Keratinocyte (primary cell): ENCODE measurements at regions not wholly inside any gene's neighbourhood (a gene's known extent, or its start where the extent isn't known, plus 50 kb on each side); places are given as distances from the start of the nearest gene placed in this dataset.

Experiments used
- DNase-seq: peaks from one replicate; pipeline ENCODE4 v3.0.0-alpha.2; 2011; ENCODE audit warnings: low read depth, missing footprints, low spot score
- FAIRE-seq: peaks from 2 replicates; lab custom pipeline; 2011; peaks lifted over from hg19 to GRCh38; lab: Jason Lieb, UNC
- H2AFZ ChIP-seq: 2 replicates; pipeline ENCODE4 v1.6.0; 2012; ENCODE audit warnings: low read length, control low read depth, inconsistent platforms; ENCODE audit not compliant: control insufficient read depth
- H3K27ac ChIP-seq: 2 replicates; pipeline ENCODE4 v1.5.1; 2011; ENCODE audit warnings: low read length; ENCODE audit not compliant: control insufficient read depth, insufficient read depth
- H3K27me3 ChIP-seq: 3 replicates; pipeline ENCODE4 v1.6.0; 2011; ENCODE audit warnings: low read length; ENCODE audit not compliant: control insufficient read depth, insufficient read depth; ENCODE audit errors: extremely low read depth
- H3K36me3 ChIP-seq, 2 experiments: 2 replicates in 1 of 2; 3 replicates in 1 of 2; pipeline ENCODE4 v1.5.1; 2011; ENCODE audit warnings: low read length in 2 of 2, mild to moderate bottlenecking in 1 of 2; ENCODE audit not compliant: control insufficient read depth in 2 of 2, insufficient read depth in 2 of 2; ENCODE audit errors: extremely low read depth in 1 of 2
- H3K4me1 ChIP-seq: 3 replicates; pipeline ENCODE4 v1.5.1; 2011; ENCODE audit warnings: low read length; ENCODE audit not compliant: control insufficient read depth, insufficient read depth; ENCODE audit errors: extremely low read depth
- H3K4me2 ChIP-seq: 3 replicates; pipeline ENCODE4 v1.6.0; 2011; ENCODE audit warnings: low read depth, low read length; ENCODE audit not compliant: control insufficient read depth, insufficient read depth; ENCODE audit errors: extremely low read depth
- H3K4me3 ChIP-seq, 3 experiments: fragments of 200-600 bp in 1 of 3; sonication (generic) in 1 of 3; 2 replicates in 2 of 3; 3 replicates in 1 of 3; pipeline ENCODE4 v1.5.1; 2011 to 2016; ENCODE audit warnings: low read length in 3 of 3, mild to moderate bottlenecking in 3 of 3, control low read depth in 2 of 3, inconsistent platforms in 1 of 3, low read depth in 1 of 3, mixed read lengths in 1 of 3, mixed run types in 1 of 3, moderate library complexity in 1 of 3; ENCODE audit not compliant: control insufficient read depth in 2 of 3, insufficient read depth in 2 of 3; ENCODE audit errors: extremely low read depth in 1 of 3
- H3K79me2 ChIP-seq: 2 replicates; pipeline ENCODE4 v1.6.0; 2012; ENCODE audit warnings: low read length; ENCODE audit not compliant: control insufficient read depth, insufficient read depth
- H3K9ac ChIP-seq: 3 replicates; pipeline ENCODE4 v1.6.0; 2011; ENCODE audit warnings: low read length; ENCODE audit not compliant: control insufficient read depth, insufficient read depth; ENCODE audit errors: extremely low read depth
- H3K9me1 ChIP-seq: 3 replicates; pipeline ENCODE4 v1.6.0; 2011; ENCODE audit warnings: low read length; ENCODE audit not compliant: control insufficient read depth, insufficient read depth; ENCODE audit errors: extremely low read depth
- H3K9me3 ChIP-seq: 2 replicates; pipeline ENCODE4 v1.5.1; 2012; ENCODE audit warnings: low read depth, low read length; ENCODE audit not compliant: control insufficient read depth
- H4K20me1 ChIP-seq: 3 replicates; pipeline ENCODE4 v1.6.0; 2011; ENCODE audit warnings: low read length; ENCODE audit not compliant: control insufficient read depth, insufficient read depth; ENCODE audit errors: extremely low read depth
- EZH2 ChIP-seq: IDR thresholded peaks from one replicate; pipeline ENCODE4 v1.6.1; 2012; ENCODE audit warnings: inconsistent platforms, mild to moderate bottlenecking, low read length, moderate library complexity
- dilution Hi-C: fragments of 300-500 bp; cut with MboI; formaldehyde crosslinking; loops from one replicate; pipeline ENCODE4 v1.7.0; 2020; ENCODE audit warnings: low sequenced_read_pairs; ENCODE audit not compliant: extremely low pct_ligation_motif_present
- TF ChIP-seq, protein P1 (sequence below), 3 experiments: IDR thresholded peaks in 1 of 3; conservative IDR thresholded peaks in 1 of 3; optimal IDR thresholded peaks in 1 of 3; 2 replicates in 2 of 3; 3 replicates in 1 of 3; pipeline versions ENCODE3 to v1.5.1; 2011; ENCODE audit warnings: low read length in 3 of 3, mild to moderate bottlenecking in 3 of 3, moderate library complexity in 2 of 3, control low read depth in 1 of 3, inconsistent platforms in 1 of 3; ENCODE audit not compliant: insufficient read depth in 2 of 3; ENCODE audit errors: extremely low read depth in 1 of 3

DNA sequence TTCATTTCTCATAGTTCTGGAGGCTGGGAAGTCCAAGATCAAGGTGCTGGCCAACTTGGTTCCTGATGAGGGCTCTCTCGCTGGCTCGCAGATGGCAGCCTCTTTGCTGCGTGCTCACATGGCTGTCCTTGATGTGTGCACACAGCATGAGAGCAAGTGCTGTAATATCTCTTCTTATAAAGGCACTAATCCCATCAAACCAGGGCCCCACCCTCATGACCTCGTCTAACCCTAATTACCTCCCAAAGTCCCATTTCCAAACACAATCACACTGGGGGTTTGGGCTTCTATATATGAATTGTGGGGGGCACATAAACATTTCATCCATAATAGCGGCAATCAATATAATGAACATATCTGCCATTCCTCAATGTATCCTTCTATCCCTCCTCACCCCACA is 1062.1 kb downstream of the BRD1 start:
- no peaks in the 10 kb centered on the region for H3K9me1 ChIP-seq
- peaks cover 5% of the 10 kb centered on the region for H3K9me3 ChIP-seq
- H3K9ac ChIP-seq: no peak overlapping the region
- H3K4me2 ChIP-seq: no peak overlapping the region
- FAIRE-seq (no peak), DNase-seq (no peak)
- TF ChIP-seq, protein P1, sequence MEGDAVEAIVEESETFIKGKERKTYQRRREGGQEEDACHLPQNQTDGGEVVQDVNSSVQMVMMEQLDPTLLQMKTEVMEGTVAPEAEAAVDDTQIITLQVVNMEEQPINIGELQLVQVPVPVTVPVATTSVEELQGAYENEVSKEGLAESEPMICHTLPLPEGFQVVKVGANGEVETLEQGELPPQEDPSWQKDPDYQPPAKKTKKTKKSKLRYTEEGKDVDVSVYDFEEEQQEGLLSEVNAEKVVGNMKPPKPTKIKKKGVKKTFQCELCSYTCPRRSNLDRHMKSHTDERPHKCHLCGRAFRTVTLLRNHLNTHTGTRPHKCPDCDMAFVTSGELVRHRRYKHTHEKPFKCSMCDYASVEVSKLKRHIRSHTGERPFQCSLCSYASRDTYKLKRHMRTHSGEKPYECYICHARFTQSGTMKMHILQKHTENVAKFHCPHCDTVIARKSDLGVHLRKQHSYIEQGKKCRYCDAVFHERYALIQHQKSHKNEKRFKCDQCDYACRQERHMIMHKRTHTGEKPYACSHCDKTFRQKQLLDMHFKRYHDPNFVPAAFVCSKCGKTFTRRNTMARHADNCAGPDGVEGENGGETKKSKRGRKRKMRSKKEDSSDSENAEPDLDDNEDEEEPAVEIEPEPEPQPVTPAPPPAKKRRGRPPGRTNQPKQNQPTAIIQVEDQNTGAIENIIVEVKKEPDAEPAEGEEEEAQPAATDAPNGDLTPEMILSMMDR (optimal IDR thresholded peaks at IDR 0.05 in 1 of 3, IDR thresholded peaks at IDR 0.05 in 1 of 3, conservative IDR thresholded peaks at IDR 0.05 in 1 of 3; ENCODE audit: extremely low read depth in 1 of 3, insufficient read depth in 2 of 3, low read length in 3 of 3): no peak
- H3K4me3 ChIP-seq: no peak overlapping the region
- no peaks in the 10 kb centered on the region for H3K4me1 ChIP-seq
- dilution Hi-C loops: no loop called here
- H3K27me3 ChIP-seq: no peaks in the 10 kb centered on the region
- H2AFZ ChIP-seq: no peak overlapping the region
- H3K27ac ChIP-seq: no peak overlapping the region
- no peaks in the 10 kb centered on the region for H3K36me3 ChIP-seq
- H3K79me2 ChIP-seq: no peaks in the 10 kb centered on the region
- no peaks in the 10 kb centered on the region for H4K20me1 ChIP-seq

DNA sequence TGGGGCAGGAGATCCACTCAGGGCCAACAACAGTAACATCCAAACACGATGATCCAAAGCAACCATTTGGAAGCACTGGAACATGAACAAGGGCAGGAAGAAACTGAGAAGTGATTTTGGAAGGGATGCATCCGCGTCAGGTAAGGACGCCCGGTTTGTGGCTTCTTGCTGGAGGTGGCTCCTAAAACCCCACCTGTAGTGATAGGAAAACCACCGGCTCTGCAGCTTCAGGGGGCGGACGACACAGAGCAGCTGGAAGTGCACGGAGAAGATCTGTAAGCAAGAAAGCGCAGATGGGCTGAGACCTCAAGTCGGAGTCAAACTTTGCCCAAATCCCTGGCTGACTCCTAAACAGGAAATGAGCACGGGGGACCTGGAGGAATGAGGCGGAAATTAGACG is 1066.1 kb downstream of the BRD1 start:
- Histone ChIP-seq H3K36me3 (no peaks in the 10 kb centered on the region), H3K9me3 (peaks cover 19% of the 10 kb centered on the region), H3K27ac (no peak overlapping the region), H3K4me2 (no peak overlapping the region), H3K27me3 (no peaks in the 10 kb centered on the region), H3K9ac (no peak overlapping the region), H3K4me1 (no peaks in the 10 kb centered on the region), H3K9me1 (no peaks in the 10 kb centered on the region), H2AFZ (no peak overlapping the region), H4K20me1 (no peaks in the 10 kb centered on the region), H3K4me3 (no peak overlapping the region), H3K79me2 (no peaks in the 10 kb centered on the region)
- dilution Hi-C loops: no loop called here
- no peak for TF ChIP-seq EZH2
- TF ChIP-seq, protein P1 (optimal IDR thresholded peaks at IDR 0.05 in 1 of 3, IDR thresholded peaks at IDR 0.05 in 1 of 3, conservative IDR thresholded peaks at IDR 0.05 in 1 of 3; ENCODE audit: extremely low read depth in 1 of 3, insufficient read depth in 2 of 3, low read length in 3 of 3): no peak
- no peak for DNase-seq
- FAIRE-seq: no peak
